ENCODE measurements at regions not wholly inside any gene's neighbourhood (a gene's known extent, or its start where the extent isn't known, plus 50 kb on each side); places are given as distances from the start of the nearest gene placed in this dataset.

DNA sequence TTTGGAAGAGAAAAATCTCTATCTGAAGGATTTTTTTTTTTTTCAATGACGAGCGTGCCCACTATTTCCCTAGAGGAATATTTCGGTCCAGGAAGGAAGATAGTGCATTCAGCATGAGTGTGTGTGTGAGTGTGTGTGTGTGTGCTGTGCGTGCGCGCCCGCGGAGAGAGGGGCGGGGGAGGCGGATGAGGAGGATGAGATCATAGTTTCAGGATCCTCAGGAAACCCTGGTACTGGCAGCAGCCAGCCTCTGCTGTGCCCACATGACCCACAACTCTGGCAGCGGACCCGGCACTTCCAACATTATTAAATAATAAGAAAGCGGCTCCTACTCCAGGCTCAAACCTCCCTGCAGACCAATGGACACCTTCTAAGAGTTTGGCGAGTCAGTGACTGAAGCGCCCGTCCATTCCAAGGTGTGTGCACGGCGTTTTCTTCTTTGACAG is 217.0 kb upstream of the DTNA start:
- Histone ChIP-seq H3K9me3 (ENCODE audit: low read depth) (no peaks in the 10 kb centered on the region), H2AFZ (peak overlapping the region; percentile 88), H3K9me2 (ENCODE audit: insufficient read depth) (no peaks in the 10 kb centered on the region), H3F3A (ENCODE audit: insufficient read depth) (peaks cover 11% of the 10 kb centered on the region; the same call in 1 of the 2 replicates), H3K4me2 (ENCODE audit: unreplicated experiment) (peak overlapping the region; percentile 88), H3K36me3 (ENCODE audit: low read depth) (no peaks in the 10 kb centered on the region), H3K27me3 (replicated peaks; ENCODE audit: insufficient read depth) (peaks cover 10% of the 10 kb centered on the region; the same call in 1 of the 2 replicates), H3K9ac (peak overlapping the region; percentile 57), H3K4me1 (ENCODE audit: insufficient read depth) (peaks cover 11% of the 10 kb centered on the region; the same call in 1 of the 2 replicates), H3K27ac (no peak overlapping the region), H3K4me3 (peak overlapping the region; percentile 84), H3K79me2 (ENCODE audit: insufficient read depth) (no peaks in the 10 kb centered on the region), H4K20me1 (ENCODE audit: insufficient read depth) (no peaks in the 10 kb centered on the region)
- peak; percentile 88 for DNase-seq
- in situ Hi-C loops (cut with MboI): no loop called here
- TF ChIP-seq EZH2 (IDR thresholded peaks at IDR 0.05; ENCODE audit: insufficient read depth, poor library complexity, severe bottlenecking) (no peak), EZH2phosphoT487 (IDR thresholded peaks at IDR 0.05; ENCODE audit: insufficient read depth, low read depth) (no peak)
- 0 to 1% methylated on average over 13 to 18 of the region's 18 CpGs for WGBS, 2 experiments (ENCODE audit: low coverage in 1 of 2, low lambda C conversion rate in 2 of 2, missing lambda C conversion rate in 2 of 2)

DNA sequence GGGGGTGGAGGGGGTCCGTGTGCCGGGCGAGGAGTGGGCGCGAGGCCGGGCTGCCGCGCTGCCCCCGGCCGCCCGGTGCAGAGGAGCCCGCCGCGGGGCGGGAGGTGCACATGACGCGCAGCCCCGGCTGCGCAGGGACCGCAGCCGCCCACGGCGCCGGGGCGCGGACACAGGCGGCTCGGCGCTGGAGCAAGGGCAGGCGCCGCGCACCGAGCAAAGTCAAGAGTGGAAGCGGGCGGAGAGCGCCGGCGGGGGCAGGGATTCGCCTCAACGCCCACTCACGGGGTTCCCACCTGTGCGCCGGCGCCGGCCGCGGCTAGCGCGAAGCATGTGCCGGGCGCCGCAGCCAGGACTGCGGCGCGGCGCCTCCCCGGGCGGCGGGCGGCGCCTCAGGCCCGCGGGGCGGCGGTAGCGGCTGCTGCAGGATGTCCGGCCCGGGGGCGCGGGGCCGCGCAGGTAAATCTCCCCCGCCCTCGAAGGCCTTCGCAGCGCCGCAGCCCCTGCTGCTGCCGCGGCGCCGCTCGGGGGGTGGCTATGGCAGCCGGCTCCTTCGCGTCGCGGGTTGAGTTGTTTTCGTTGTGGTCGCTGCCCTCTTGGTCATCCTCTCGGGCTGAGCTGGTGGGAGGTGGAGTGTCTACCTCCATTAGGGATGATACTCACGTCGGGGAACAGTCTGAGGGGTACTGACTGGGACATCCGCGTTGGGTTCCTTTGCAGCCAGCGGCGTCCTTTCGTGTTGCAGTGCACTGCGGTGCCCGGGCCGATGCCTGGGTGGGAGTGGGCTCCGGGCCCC is 216.3 kb upstream of the DTNA start:
- Histone ChIP-seq H3K9ac (peak overlapping the region; percentile 57), H3K4me2 (ENCODE audit: unreplicated experiment) (peak overlapping the region; percentile 88), H3K79me2 (ENCODE audit: insufficient read depth) (no peaks in the 10 kb centered on the region), H3K9me3 (ENCODE audit: low read depth) (no peaks in the 10 kb centered on the region), H2AFZ (peak overlapping the region; percentile 88), H3K36me3 (ENCODE audit: low read depth) (no peaks in the 10 kb centered on the region), H3K4me1 (ENCODE audit: insufficient read depth) (peaks cover 11% of the 10 kb centered on the region; the same call in 1 of the 2 replicates), H3K4me3 (peak overlapping the region; percentile 84), H3K9me2 (ENCODE audit: insufficient read depth) (no peaks in the 10 kb centered on the region), H3K27me3 (replicated peaks; ENCODE audit: insufficient read depth) (peaks cover 6% of the 10 kb centered on the region; the same call in 1 of the 2 replicates), H4K20me1 (ENCODE audit: insufficient read depth) (no peaks in the 10 kb centered on the region), H3F3A (ENCODE audit: insufficient read depth) (peaks cover 11% of the 10 kb centered on the region; the same call in 1 of the 2 replicates), H3K27ac (no peak overlapping the region)
- 1 to 2% methylated on average over 71 to 94 of the region's 101 CpGs for WGBS, 2 experiments (ENCODE audit: low coverage in 1 of 2, low lambda C conversion rate in 2 of 2, missing lambda C conversion rate in 2 of 2)
- DNase-seq: peak; percentile 71
- in situ Hi-C loops (cut with MboI): no loop called here
- TF ChIP-seq EZH2 (IDR thresholded peaks at IDR 0.05; ENCODE audit: insufficient read depth, poor library complexity, severe bottlenecking) (no peak), EZH2phosphoT487 (IDR thresholded peaks at IDR 0.05; ENCODE audit: insufficient read depth, low read depth) (no peak)

DNA sequence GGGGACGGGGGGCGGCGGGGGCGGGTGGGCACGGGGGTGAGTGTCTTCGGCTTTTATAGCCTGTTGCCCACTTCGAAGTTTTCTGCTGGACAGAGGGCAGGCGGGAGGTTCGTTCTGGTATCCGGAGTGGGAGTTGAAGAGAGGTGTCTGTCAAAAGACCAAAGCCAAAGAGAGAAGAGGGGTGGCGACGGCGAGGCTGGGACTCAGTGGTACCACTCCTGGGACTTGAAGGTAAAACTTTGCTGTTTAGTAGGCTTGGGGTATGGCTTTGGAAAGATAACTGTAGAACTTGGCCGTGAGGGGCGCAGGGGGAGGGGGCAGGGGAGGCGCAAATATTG is 215.8 kb upstream of the DTNA start:
- H3K9me3 ChIP-seq (ENCODE audit: low read depth): no peaks in the 10 kb centered on the region
- H4K20me1 ChIP-seq (ENCODE audit: insufficient read depth): no peaks in the 10 kb centered on the region
- H3F3A ChIP-seq (ENCODE audit: insufficient read depth): peaks cover 11% of the 10 kb centered on the region; the same call in 1 of the 2 replicates
- no peaks in the 10 kb centered on the region for H3K79me2 ChIP-seq (ENCODE audit: insufficient read depth)
- no peak overlapping the region for H3K27ac ChIP-seq
- WGBS, 2 experiments (ENCODE audit: low coverage in 1 of 2, low lambda C conversion rate in 2 of 2, missing lambda C conversion rate in 2 of 2): 6 to 7% methylated on average over 7 to 16 of the region's 16 CpGs
- H2AFZ ChIP-seq: no peak overlapping the region
- H3K9me2 ChIP-seq (ENCODE audit: insufficient read depth): no peaks in the 10 kb centered on the region
- no peak overlapping the region for H3K9ac ChIP-seq
- in situ Hi-C loops (cut with MboI): no loop called here
- peaks cover 6% of the 10 kb centered on the region; the same call in 1 of the 2 replicates for H3K27me3 ChIP-seq (replicated peaks; ENCODE audit: insufficient read depth)
- peaks cover 11% of the 10 kb centered on the region; the same call in 1 of the 2 replicates for H3K4me1 ChIP-seq (ENCODE audit: insufficient read depth)
- no peaks in the 10 kb centered on the region for H3K36me3 ChIP-seq (ENCODE audit: low read depth)
- no peak for DNase-seq
- TF ChIP-seq EZH2phosphoT487 (IDR thresholded peaks at IDR 0.05; ENCODE audit: insufficient read depth, low read depth) (no peak), EZH2 (IDR thresholded peaks at IDR 0.05; ENCODE audit: insufficient read depth, poor library complexity, severe bottlenecking) (no peak)
- no peak overlapping the region for H3K4me3 ChIP-seq
- no peak overlapping the region for H3K4me2 ChIP-seq (ENCODE audit: unreplicated experiment)

DNA sequence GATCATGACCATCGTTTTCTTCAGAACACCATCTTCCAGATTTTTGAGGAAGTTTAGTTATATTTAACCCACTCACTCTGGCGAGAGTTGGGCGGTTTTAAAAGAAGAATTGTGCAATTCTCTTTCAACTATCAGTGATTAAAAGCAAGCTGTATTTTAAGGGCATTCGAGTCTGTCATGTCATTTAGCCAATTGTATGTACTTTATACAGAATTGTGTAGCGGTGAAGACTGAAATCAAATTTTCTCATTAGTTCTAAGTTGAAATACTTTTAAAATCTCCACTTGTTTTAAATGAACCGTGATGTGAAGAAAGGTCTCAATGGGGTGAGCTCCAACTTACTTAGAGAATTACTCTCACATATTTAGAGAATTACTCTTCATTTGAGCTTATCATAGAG is 214.6 kb upstream of the DTNA start:
- Histone ChIP-seq H3K27me3 (replicated peaks; ENCODE audit: insufficient read depth) (peaks cover 6% of the 10 kb centered on the region; the same call in 1 of the 2 replicates), H3K79me2 (ENCODE audit: insufficient read depth) (no peaks in the 10 kb centered on the region), H3K4me2 (ENCODE audit: unreplicated experiment) (peak overlapping the region; percentile 6), H3K36me3 (ENCODE audit: low read depth) (no peaks in the 10 kb centered on the region), H3K9me2 (ENCODE audit: insufficient read depth) (no peaks in the 10 kb centered on the region), H2AFZ (no peak overlapping the region), H3F3A (ENCODE audit: insufficient read depth) (peaks cover 11% of the 10 kb centered on the region; the same call in 1 of the 2 replicates), H3K9ac (no peak overlapping the region), H3K9me3 (ENCODE audit: low read depth) (no peaks in the 10 kb centered on the region), H3K27ac (no peak overlapping the region), H3K4me1 (ENCODE audit: insufficient read depth) (peaks cover 11% of the 10 kb centered on the region; the same call in 1 of the 2 replicates), H3K4me3 (peak overlapping the region; percentile 10; the same call in 1 of the 2 replicates), H4K20me1 (ENCODE audit: insufficient read depth) (no peaks in the 10 kb centered on the region)
- 15 to 22% methylated on average over 6 of the region's 6 CpGs for WGBS, 2 experiments (ENCODE audit: low coverage in 1 of 2, low lambda C conversion rate in 2 of 2, missing lambda C conversion rate in 2 of 2)
- TF ChIP-seq EZH2phosphoT487 (IDR thresholded peaks at IDR 0.05; ENCODE audit: insufficient read depth, low read depth) (no peak), EZH2 (IDR thresholded peaks at IDR 0.05; ENCODE audit: insufficient read depth, poor library complexity, severe bottlenecking) (no peak)
- in situ Hi-C loops (cut with MboI): no loop called here
- DNase-seq: peak; percentile 28
